SK-N-SH treated with all-trans-retinoic acid at 6 μM for 48 hours (cell line): ENCODE measurements at regions not wholly inside any gene's neighbourhood (a gene's known extent, or its start where the extent isn't known, plus 50 kb on each side); places are given as distances from the start of the nearest gene placed in this dataset.

Source experiments
- CSDC2 ChIP-seq: fragments of 250-450 bp; sonication (Bioruptor Pico); IDR thresholded peaks from 2 replicates; pipeline ENCODE4 v1.5.0; 2020; ENCODE audit warnings: mild to moderate bottlenecking, moderate library complexity
- GLIS3 ChIP-seq: fragments of 250-450 bp; sonication (Bioruptor Pico); IDR thresholded peaks from 2 replicates; pipeline ENCODE4 v1.5.0; 2020; ENCODE audit warnings: mild to moderate bottlenecking, moderate library complexity
- OSR1 ChIP-seq: fragments of 250-450 bp; sonication (Bioruptor Pico); IDR thresholded peaks from 2 replicates; pipeline ENCODE4 v1.8.0; 2022; ENCODE audit warnings: moderate library complexity, mild to moderate bottlenecking, inconsistent platforms
- PPARA ChIP-seq: fragments of 250-450 bp; sonication (Bioruptor Pico); IDR thresholded peaks from 2 replicates; pipeline ENCODE4 v1.5.0; 2020; ENCODE audit warnings: mild to moderate bottlenecking, borderline replicate concordance
- RARB ChIP-seq: fragments of 250-450 bp; sonication (Bioruptor Pico); IDR thresholded peaks from 2 replicates; pipeline ENCODE4 v1.8.0; 2021; ENCODE audit warnings: mild to moderate bottlenecking, moderate library complexity
- TCF4 ChIP-seq: fragments of 250-450 bp; sonication (Bioruptor Pico); IDR thresholded peaks from 2 replicates; pipeline ENCODE4 v1.8.0; 2021; ENCODE audit warnings: mild to moderate bottlenecking, moderate library complexity, borderline replicate concordance
- ZC3H10 ChIP-seq: fragments of 250-450 bp; sonication (Bioruptor Pico); IDR thresholded peaks from 2 replicates; pipeline ENCODE4 v1.5.1; 2021; ENCODE audit warnings: mild to moderate bottlenecking, moderate library complexity
- ZFP3 ChIP-seq: fragments of 250-450 bp; sonication (Bioruptor Pico); IDR thresholded peaks from 2 replicates; pipeline ENCODE4 v1.5.0; 2020; ENCODE audit warnings: mild to moderate bottlenecking, moderate library complexity
- ZNF565 ChIP-seq: fragments of 450-650 bp; formaldehyde crosslinking; conservative IDR thresholded peaks from 2 replicates; pipeline ENCODE4 v1.5.0; 2020; ENCODE audit warnings: low read depth, mild to moderate bottlenecking, moderate library complexity
- ZNF70 ChIP-seq: fragments of 450-650 bp; formaldehyde crosslinking; IDR thresholded peaks from 2 replicates; pipeline ENCODE4 v1.5.0; 2020; ENCODE audit warnings: mild to moderate bottlenecking, moderate library complexity
- TF ChIP-seq, protein P1 (sequence below): fragments of 250-450 bp; sonication (Bioruptor Pico); IDR thresholded peaks from 2 replicates; pipeline ENCODE4 v1.8.0; 2020; ENCODE audit warnings: mild to moderate bottlenecking, moderate library complexity, borderline replicate concordance
- TF ChIP-seq, protein P2 (sequence below): fragments of 250-450 bp; sonication (Bioruptor Pico); IDR thresholded peaks from 2 replicates; pipeline ENCODE4 v1.8.0; 2021; ENCODE audit warnings: low read depth, mild to moderate bottlenecking, moderate library complexity, borderline replicate concordance
- TF ChIP-seq, protein P3 (sequence below): fragments of 250-450 bp; sonication (Bioruptor Pico); IDR thresholded peaks from 2 replicates; pipeline ENCODE4 v1.5.1; 2021; ENCODE audit warnings: mild to moderate bottlenecking, moderate library complexity
- TF ChIP-seq, protein P4 (sequence below): fragments of 250-450 bp; sonication (Bioruptor Pico); IDR thresholded peaks from 2 replicates; pipeline ENCODE4 v1.5.1; 2020; ENCODE audit warnings: low read depth, mild to moderate bottlenecking, moderate library complexity

DNA sequence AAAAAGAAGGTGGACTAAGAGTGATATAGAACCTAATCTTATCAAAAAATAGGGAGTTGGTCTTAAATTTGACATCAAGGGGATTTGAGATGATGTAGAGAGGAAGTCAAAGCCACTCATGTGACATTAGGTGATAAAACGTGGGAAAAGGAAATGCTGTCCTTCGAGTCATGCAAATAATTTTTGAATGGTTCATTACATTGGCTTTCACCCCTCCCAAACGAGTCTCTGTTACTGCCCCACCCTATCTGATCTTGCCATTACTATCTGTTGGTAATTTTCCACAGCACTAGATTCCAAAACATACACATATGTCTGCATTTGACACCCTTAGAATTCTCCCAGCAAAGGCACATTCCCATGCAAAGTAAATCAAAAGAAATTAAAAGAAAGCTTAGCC lies 531.1 kb upstream of the ADAMTS5 start:
- no peak for TF ChIP-seq ZC3H10 (CRISPR knock-in tag)
- TF ChIP-seq, protein P1, sequence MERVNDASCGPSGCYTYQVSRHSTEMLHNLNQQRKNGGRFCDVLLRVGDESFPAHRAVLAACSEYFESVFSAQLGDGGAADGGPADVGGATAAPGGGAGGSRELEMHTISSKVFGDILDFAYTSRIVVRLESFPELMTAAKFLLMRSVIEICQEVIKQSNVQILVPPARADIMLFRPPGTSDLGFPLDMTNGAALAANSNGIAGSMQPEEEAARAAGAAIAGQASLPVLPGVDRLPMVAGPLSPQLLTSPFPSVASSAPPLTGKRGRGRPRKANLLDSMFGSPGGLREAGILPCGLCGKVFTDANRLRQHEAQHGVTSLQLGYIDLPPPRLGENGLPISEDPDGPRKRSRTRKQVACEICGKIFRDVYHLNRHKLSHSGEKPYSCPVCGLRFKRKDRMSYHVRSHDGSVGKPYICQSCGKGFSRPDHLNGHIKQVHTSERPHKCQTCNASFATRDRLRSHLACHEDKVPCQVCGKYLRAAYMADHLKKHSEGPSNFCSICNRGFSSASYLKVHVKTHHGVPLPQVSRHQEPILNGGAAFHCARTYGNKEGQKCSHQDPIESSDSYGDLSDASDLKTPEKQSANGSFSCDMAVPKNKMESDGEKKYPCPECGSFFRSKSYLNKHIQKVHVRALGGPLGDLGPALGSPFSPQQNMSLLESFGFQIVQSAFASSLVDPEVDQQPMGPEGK (CRISPR knock-in tag): no peak
- TF ChIP-seq OSR1 (CRISPR knock-in tag): no peak
- TF ChIP-seq RARB (CRISPR knock-in tag): no peak
- no peak for TF ChIP-seq ZNF565 (CRISPR knock-in tag)
- TF ChIP-seq, protein P2, sequence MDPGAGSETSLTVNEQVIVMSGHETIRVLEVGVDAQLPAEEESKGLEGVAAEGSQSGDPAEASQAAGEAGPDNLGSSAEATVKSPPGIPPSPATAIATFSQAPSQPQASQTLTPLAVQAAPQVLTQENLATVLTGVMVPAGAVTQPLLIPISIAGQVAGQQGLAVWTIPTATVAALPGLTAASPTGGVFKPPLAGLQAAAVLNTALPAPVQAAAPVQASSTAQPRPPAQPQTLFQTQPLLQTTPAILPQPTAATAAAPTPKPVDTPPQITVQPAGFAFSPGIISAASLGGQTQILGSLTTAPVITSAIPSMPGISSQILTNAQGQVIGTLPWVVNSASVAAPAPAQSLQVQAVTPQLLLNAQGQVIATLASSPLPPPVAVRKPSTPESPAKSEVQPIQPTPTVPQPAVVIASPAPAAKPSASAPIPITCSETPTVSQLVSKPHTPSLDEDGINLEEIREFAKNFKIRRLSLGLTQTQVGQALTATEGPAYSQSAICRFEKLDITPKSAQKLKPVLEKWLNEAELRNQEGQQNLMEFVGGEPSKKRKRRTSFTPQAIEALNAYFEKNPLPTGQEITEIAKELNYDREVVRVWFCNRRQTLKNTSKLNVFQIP: no peak
- TF ChIP-seq TCF4 (CRISPR knock-in tag): no peak
- TF ChIP-seq PPARA (CRISPR knock-in tag): no peak
- no peak for TF ChIP-seq CSDC2 (CRISPR knock-in tag)
- TF ChIP-seq, protein P3, sequence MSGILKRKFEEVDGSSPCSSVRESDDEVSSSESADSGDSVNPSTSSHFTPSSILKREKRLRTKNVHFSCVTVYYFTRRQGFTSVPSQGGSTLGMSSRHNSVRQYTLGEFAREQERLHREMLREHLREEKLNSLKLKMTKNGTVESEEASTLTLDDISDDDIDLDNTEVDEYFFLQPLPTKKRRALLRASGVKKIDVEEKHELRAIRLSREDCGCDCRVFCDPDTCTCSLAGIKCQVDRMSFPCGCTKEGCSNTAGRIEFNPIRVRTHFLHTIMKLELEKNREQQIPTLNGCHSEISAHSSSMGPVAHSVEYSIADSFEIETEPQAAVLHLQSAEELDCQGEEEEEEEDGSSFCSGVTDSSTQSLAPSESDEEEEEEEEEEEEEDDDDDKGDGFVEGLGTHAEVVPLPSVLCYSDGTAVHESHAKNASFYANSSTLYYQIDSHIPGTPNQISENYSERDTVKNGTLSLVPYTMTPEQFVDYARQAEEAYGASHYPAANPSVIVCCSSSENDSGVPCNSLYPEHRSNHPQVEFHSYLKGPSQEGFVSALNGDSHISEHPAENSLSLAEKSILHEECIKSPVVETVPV: no peak
- no peak for TF ChIP-seq ZNF70 (CRISPR knock-in tag)
- no peak for TF ChIP-seq ZFP3
- TF ChIP-seq, protein P4, sequence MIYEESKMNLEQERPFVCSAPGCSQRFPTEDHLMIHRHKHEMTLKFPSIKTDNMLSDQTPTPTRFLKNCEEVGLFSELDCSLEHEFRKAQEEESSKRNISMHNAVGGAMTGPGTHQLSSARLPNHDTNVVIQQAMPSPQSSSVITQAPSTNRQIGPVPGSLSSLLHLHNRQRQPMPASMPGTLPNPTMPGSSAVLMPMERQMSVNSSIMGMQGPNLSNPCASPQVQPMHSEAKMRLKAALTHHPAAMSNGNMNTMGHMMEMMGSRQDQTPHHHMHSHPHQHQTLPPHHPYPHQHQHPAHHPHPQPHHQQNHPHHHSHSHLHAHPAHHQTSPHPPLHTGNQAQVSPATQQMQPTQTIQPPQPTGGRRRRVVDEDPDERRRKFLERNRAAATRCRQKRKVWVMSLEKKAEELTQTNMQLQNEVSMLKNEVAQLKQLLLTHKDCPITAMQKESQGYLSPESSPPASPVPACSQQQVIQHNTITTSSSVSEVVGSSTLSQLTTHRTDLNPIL: no peak
- TF ChIP-seq GLIS3 (CRISPR knock-in tag): no peak
